ENCODE measurements at regions not wholly inside any gene's neighbourhood (a gene's known extent, or its start where the extent isn't known, plus 50 kb on each side); places are given as distances from the start of the nearest gene placed in this dataset.

GRCh38 chr2:234219046-234219310 is 168.5 kb downstream of the SPP2 start:
- TF ChIP-seq CTCF (conservative IDR thresholded peaks at IDR 0.05; ENCODE audit: low read length) (no peak), EZH2phosphoT487 (IDR thresholded peaks at IDR 0.05; ENCODE audit: borderline replicate concordance) (no peak)

Data from Loucy (cell line).